HepG2 (cell line): ENCODE measurements at regions not wholly inside any gene's neighbourhood (a gene's known extent, or its start where the extent isn't known, plus 50 kb on each side); places are given as distances from the start of the nearest gene placed in this dataset.

Experiments used
- CBFB ChIP-seq: sonication (generic); formaldehyde crosslinking; IDR thresholded peaks from 2 replicates; pipeline ENCODE4 v1.4.0; 2020; ENCODE audit warnings: missing genetic modification reagents
- HOXA9 ChIP-seq: sonication (generic); formaldehyde crosslinking; IDR thresholded peaks from 2 replicates; pipeline ENCODE4 v1.8.1; 2022; ENCODE audit warnings: missing genetic modification reagents, mild to moderate bottlenecking, moderate library complexity, borderline replicate concordance
- SNRNP70 ChIP-seq: fragments of 200-400 bp; formaldehyde crosslinking; IDR thresholded peaks from 2 replicates; pipeline ENCODE4 v1.6.1; 2017; ENCODE audit warnings: mild to moderate bottlenecking, low read depth, low read length, moderate library complexity
- TCF7 ChIP-seq: sonication (generic); IDR thresholded peaks from 2 replicates; pipeline ENCODE4 v1.6.1; 2016; ENCODE audit warnings: antibody characterized with exemption, low read depth
- ZFP36 ChIP-seq: fragments of 150-350 bp; IDR thresholded peaks from 2 replicates; pipeline ENCODE4 v1.6.1; 2018; ENCODE audit warnings: borderline replicate concordance, low read length, low read depth; ENCODE audit not compliant: partially characterized antibody
- ZNF792 ChIP-seq: IDR thresholded peaks from 2 replicates; pipeline ENCODE4 v1.6.1; 2016
- TF ChIP-seq, protein P1 (sequence below): sonication (generic); formaldehyde crosslinking; IDR thresholded peaks from 2 replicates; pipeline ENCODE4 v1.5.0; 2020; ENCODE audit warnings: mild to moderate bottlenecking, missing genetic modification reagents, moderate library complexity
- TF ChIP-seq, protein P2 (sequence below): IDR thresholded peaks from 2 replicates; pipeline ENCODE4 v1.6.1; 2012; ENCODE audit warnings: inconsistent platforms
- TF ChIP-seq, protein P3 (sequence below): IDR thresholded peaks from 2 replicates; pipeline ENCODE4 v1.6.1; 2012; ENCODE audit warnings: low read length, improper control_type of control experiment

DNA sequence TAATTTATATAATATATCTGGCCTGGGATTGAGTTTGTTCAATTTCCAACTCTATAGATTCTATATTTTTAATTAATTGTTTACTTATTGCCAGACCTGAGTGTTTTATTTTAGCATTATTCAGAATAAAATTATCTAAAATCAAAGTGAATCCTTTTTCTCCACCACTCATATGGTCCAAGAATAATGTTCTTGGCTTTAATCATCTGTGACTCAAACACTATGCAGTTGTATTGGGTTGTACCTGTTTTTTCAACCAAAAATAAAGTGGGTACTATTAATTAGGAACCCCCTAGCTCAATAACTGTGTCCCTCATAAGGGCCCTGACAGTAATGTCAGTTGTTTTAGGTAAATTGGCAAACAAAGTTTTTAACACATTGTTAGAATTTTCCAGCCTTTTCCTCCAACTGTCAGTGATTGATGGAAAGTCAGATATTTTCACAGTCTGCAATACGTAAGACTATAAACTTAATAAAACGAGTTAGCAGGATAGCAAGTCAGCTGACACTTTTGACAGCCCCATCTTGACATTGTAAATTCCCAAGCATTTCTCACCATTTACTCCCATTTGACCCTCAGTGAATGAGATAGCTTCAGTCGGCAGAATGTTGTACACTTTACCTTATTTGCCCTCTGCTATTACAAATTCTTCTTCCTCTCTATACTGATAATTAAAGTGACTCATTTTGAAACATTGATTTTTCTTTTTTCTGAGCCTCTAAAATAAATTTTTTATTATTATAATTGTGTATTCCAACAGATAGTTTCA, 587.4 kb downstream of the METTL4 start:
- no peak for TF ChIP-seq HOXA9 (CRISPR knock-in tag)
- TF ChIP-seq, protein P1, sequence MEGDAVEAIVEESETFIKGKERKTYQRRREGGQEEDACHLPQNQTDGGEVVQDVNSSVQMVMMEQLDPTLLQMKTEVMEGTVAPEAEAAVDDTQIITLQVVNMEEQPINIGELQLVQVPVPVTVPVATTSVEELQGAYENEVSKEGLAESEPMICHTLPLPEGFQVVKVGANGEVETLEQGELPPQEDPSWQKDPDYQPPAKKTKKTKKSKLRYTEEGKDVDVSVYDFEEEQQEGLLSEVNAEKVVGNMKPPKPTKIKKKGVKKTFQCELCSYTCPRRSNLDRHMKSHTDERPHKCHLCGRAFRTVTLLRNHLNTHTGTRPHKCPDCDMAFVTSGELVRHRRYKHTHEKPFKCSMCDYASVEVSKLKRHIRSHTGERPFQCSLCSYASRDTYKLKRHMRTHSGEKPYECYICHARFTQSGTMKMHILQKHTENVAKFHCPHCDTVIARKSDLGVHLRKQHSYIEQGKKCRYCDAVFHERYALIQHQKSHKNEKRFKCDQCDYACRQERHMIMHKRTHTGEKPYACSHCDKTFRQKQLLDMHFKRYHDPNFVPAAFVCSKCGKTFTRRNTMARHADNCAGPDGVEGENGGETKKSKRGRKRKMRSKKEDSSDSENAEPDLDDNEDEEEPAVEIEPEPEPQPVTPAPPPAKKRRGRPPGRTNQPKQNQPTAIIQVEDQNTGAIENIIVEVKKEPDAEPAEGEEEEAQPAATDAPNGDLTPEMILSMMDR (CRISPR knock-in tag): no peak
- TF ChIP-seq TCF7: no peak
- TF ChIP-seq ZFP36: no peak
- TF ChIP-seq, protein P2, sequence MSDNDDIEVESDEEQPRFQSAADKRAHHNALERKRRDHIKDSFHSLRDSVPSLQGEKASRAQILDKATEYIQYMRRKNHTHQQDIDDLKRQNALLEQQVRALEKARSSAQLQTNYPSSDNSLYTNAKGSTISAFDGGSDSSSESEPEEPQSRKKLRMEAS: no peak
- TF ChIP-seq SNRNP70: no peak
- TF ChIP-seq ZNF792 (CRISPR knock-in tag): no peak
- TF ChIP-seq, protein P3, sequence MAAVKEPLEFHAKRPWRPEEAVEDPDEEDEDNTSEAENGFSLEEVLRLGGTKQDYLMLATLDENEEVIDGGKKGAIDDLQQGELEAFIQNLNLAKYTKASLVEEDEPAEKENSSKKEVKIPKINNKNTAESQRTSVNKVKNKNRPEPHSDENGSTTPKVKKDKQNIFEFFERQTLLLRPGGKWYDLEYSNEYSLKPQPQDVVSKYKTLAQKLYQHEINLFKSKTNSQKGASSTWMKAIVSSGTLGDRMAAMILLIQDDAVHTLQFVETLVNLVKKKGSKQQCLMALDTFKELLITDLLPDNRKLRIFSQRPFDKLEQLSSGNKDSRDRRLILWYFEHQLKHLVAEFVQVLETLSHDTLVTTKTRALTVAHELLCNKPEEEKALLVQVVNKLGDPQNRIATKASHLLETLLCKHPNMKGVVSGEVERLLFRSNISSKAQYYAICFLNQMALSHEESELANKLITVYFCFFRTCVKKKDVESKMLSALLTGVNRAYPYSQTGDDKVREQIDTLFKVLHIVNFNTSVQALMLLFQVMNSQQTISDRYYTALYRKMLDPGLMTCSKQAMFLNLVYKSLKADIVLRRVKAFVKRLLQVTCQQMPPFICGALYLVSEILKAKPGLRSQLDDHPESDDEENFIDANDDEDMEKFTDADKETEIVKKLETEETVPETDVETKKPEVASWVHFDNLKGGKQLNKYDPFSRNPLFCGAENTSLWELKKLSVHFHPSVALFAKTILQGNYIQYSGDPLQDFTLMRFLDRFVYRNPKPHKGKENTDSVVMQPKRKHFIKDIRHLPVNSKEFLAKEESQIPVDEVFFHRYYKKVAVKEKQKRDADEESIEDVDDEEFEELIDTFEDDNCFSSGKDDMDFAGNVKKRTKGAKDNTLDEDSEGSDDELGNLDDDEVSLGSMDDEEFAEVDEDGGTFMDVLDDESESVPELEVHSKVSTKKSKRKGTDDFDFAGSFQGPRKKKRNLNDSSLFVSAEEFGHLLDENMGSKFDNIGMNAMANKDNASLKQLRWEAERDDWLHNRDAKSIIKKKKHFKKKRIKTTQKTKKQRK: no peak
- no peak for TF ChIP-seq CBFB (CRISPR knock-in tag)
